SH-SY5Y (cell line): ENCODE measurements at regions not wholly inside any gene's neighbourhood (a gene's known extent, or its start where the extent isn't known, plus 50 kb on each side); places are given as distances from the start of the nearest gene placed in this dataset.

Experiments
- GATA2 ChIP-seq: IDR thresholded peaks from 2 replicates; pipeline ENCODE4 v1.6.1; 2011; ENCODE audit warnings: mild to moderate bottlenecking, low read depth, low read length
- GATA3 ChIP-seq: IDR thresholded peaks from 2 replicates; pipeline ENCODE4 v1.6.1; 2011; ENCODE audit warnings: low read depth, mild to moderate bottlenecking, low read length, moderate library complexity

GRCh38 chr1:91124290-91124985, 102.6 kb upstream of the ZNF644 start:
- TF ChIP-seq GATA2 (no peak), GATA3 (no peak)

GRCh38 chr1:91123773-91124172, 101.9 kb upstream of the ZNF644 start:
- no peak for TF ChIP-seq GATA3
- no peak for TF ChIP-seq GATA2

GRCh38 chr1:91123319-91123718, 101.5 kb upstream of the ZNF644 start:
- no peak for TF ChIP-seq GATA2
- TF ChIP-seq GATA3: no peak

- TF ChIP-seq GATA3: no peak
- TF ChIP-seq GATA2: no peak
Observed at GRCh38 chr1:91122106-91122717, 100.4 kb upstream of the ZNF644 start.

GRCh38 chr1:91121366-91121765, 99.5 kb upstream of the ZNF644 start:
- TF ChIP-seq GATA3 (no peak), GATA2 (no peak)

GRCh38 chr1:91120936-91121335, 99.1 kb upstream of the ZNF644 start:
- TF ChIP-seq GATA3 (no peak), GATA2 (no peak)

- TF ChIP-seq GATA2 (no peak), GATA3 (no peak)
Observed at GRCh38 chr1:91120421-91120820, 98.6 kb upstream of the ZNF644 start.

- TF ChIP-seq GATA3 (no peak), GATA2 (no peak)
Observed at GRCh38 chr1:91104712-91105111, 82.9 kb upstream of the ZNF644 start.

- no peak for TF ChIP-seq GATA2
- TF ChIP-seq GATA3: no peak
Observed at GRCh38 chr1:91101328-91101727, 79.5 kb upstream of the ZNF644 start.

- no peak for TF ChIP-seq GATA2
- no peak for TF ChIP-seq GATA3
Observed at GRCh38 chr1:91099746-91100621, 78.1 kb upstream of the ZNF644 start.

- TF ChIP-seq GATA2 (no peak), GATA3 (no peak)
Observed at GRCh38 chr1:91098299-91098906, 76.6 kb upstream of the ZNF644 start.

GRCh38 chr1:91092503-91092902, 70.7 kb upstream of the ZNF644 start:
- TF ChIP-seq GATA3: no peak
- TF ChIP-seq GATA2: no peak

- TF ChIP-seq GATA2 (no peak), GATA3 (no peak)
Observed at GRCh38 chr1:91091812-91092211, 70.0 kb upstream of the ZNF644 start.

GRCh38 chr1:91080650-91081049, 58.8 kb upstream of the ZNF644 start:
- no peak for TF ChIP-seq GATA3
- TF ChIP-seq GATA2: no peak
